ENCODE measurements at regions not wholly inside any gene's neighbourhood (a gene's known extent, or its start where the extent isn't known, plus 50 kb on each side); places are given as distances from the start of the nearest gene placed in this dataset.

DNA sequence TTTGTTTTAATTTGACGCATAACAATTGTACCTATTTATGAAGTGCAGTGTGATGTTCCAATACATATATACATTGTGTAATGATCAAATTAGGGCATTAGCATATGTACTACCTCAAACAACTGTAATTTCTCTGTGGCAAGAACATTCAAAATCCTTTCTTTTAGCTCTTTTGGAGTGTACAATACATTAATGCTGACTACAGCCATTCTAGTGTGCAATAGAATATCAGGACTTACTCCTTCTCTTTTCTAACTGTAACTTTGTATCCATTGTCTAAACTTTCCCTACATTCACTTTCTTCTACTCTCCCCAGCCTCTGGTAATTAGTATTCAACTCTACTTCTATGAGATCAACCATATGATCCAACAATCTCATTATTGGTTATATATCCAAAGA lies 1177.4 kb downstream of the KCNT2 start:
- H3K4me3 ChIP-seq (ENCODE audit: low read depth, low read length, poor library complexity, severe bottlenecking) = no peak overlapping the region
- no peaks in the 10 kb centered on the region for H3K9me3 ChIP-seq (ENCODE audit: low read length)
- no peak overlapping the region for H3K4me2 ChIP-seq (ENCODE audit: low read length)
- H3K9me2 ChIP-seq (ENCODE audit: low read depth, low read length) = no peaks in the 10 kb centered on the region
- H3F3A ChIP-seq (ENCODE audit: insufficient read depth, low read length) = no peaks in the 10 kb centered on the region
- no peaks in the 10 kb centered on the region for H3K27me3 ChIP-seq (ENCODE audit: insufficient read depth, low read length)
- no peak overlapping the region for H3K9ac ChIP-seq (ENCODE audit: low read length)
- no peaks in the 10 kb centered on the region for H3K79me2 ChIP-seq (ENCODE audit: insufficient read depth, low read length)
- no peaks in the 10 kb centered on the region for H4K20me1 ChIP-seq (ENCODE audit: insufficient read depth, low read length)
- H3K4me1 ChIP-seq (ENCODE audit: insufficient read depth, low read length, severe bottlenecking) = peaks cover 2% of the 10 kb centered on the region
- no peak overlapping the region for H2AFZ ChIP-seq (ENCODE audit: low read length)
- H3K36me3 ChIP-seq (ENCODE audit: insufficient read depth, low read length) = no peaks in the 10 kb centered on the region
- no peak overlapping the region for H3K27ac ChIP-seq (ENCODE audit: low read depth, low read length, poor library complexity, severe bottlenecking)
- TF ChIP-seq, protein P1, sequence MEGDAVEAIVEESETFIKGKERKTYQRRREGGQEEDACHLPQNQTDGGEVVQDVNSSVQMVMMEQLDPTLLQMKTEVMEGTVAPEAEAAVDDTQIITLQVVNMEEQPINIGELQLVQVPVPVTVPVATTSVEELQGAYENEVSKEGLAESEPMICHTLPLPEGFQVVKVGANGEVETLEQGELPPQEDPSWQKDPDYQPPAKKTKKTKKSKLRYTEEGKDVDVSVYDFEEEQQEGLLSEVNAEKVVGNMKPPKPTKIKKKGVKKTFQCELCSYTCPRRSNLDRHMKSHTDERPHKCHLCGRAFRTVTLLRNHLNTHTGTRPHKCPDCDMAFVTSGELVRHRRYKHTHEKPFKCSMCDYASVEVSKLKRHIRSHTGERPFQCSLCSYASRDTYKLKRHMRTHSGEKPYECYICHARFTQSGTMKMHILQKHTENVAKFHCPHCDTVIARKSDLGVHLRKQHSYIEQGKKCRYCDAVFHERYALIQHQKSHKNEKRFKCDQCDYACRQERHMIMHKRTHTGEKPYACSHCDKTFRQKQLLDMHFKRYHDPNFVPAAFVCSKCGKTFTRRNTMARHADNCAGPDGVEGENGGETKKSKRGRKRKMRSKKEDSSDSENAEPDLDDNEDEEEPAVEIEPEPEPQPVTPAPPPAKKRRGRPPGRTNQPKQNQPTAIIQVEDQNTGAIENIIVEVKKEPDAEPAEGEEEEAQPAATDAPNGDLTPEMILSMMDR (IDR thresholded peaks at IDR 0.05; ENCODE audit: low read length) = no peak
- TF ChIP-seq EZH2 (IDR thresholded peaks at IDR 0.05; ENCODE audit: borderline replicate concordance, low read length) = no peak

DNA sequence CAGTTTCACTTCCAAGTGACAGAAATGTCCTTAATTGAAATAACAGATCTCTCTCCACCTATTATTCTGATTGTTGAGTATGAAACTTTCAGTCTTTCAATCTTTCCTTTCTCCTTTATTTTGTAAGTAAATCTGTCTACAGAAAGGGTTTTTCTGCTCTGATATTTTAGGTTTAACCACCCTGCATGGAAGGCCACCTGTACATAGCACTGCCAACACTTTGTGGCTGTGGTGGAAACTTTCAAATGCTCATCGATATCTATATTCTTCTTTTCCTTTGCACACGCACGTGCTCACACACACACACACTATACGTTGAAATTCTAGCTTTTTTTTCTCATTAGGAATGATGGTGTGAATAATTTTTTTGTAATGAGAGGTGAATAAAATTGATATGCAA lies 1179.3 kb downstream of the KCNT2 start:
- H3K9me2 ChIP-seq (ENCODE audit: low read depth, low read length) = no peaks in the 10 kb centered on the region
- H3K9ac ChIP-seq (ENCODE audit: low read length) = no peak overlapping the region
- H3K4me2 ChIP-seq (ENCODE audit: low read length) = no peak overlapping the region
- no peak overlapping the region for H3K4me3 ChIP-seq (ENCODE audit: low read depth, low read length, poor library complexity, severe bottlenecking)
- H3K9me3 ChIP-seq (ENCODE audit: low read length) = no peaks in the 10 kb centered on the region
- no peaks in the 10 kb centered on the region for H3F3A ChIP-seq (ENCODE audit: insufficient read depth, low read length)
- H3K4me1 ChIP-seq (ENCODE audit: insufficient read depth, low read length, severe bottlenecking) = peaks cover 2% of the 10 kb centered on the region
- no peak overlapping the region for H2AFZ ChIP-seq (ENCODE audit: low read length)
- no peaks in the 10 kb centered on the region for H3K79me2 ChIP-seq (ENCODE audit: insufficient read depth, low read length)
- H3K36me3 ChIP-seq (ENCODE audit: insufficient read depth, low read length) = no peaks in the 10 kb centered on the region
- no peaks in the 10 kb centered on the region for H3K27me3 ChIP-seq (ENCODE audit: insufficient read depth, low read length)
- TF ChIP-seq EZH2 (IDR thresholded peaks at IDR 0.05; ENCODE audit: borderline replicate concordance, low read length) = no peak
- TF ChIP-seq, protein P1 (IDR thresholded peaks at IDR 0.05; ENCODE audit: low read length) = no peak
- H3K27ac ChIP-seq (ENCODE audit: low read depth, low read length, poor library complexity, severe bottlenecking) = no peak overlapping the region
- no peaks in the 10 kb centered on the region for H4K20me1 ChIP-seq (ENCODE audit: insufficient read depth, low read length)

DNA sequence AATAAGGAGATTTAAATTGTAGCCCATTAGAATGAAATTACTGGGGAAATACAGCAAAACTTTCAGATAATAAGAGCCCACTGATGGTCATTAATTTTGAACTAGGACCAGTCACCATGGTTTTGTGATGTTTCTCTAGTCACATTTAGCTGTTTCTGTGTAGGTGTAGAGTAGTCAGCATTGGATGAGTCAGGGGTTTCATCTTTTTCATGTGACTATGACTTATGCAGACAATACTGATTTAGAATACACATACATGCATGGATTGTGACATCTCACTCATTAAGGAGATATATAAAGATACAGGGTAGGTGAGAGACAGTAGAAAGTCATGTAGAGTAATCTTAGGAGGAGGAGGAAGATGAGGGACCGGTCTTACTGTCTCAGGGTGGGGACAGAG lies 1192.7 kb downstream of the KCNT2 start:
- Histone ChIP-seq H3K9me3 (ENCODE audit: low read length) (no peaks in the 10 kb centered on the region), H3F3A (ENCODE audit: insufficient read depth, low read length) (no peaks in the 10 kb centered on the region), H3K79me2 (ENCODE audit: insufficient read depth, low read length) (no peaks in the 10 kb centered on the region), H2AFZ (ENCODE audit: low read length) (no peak overlapping the region), H3K27ac (ENCODE audit: low read depth, low read length, poor library complexity, severe bottlenecking) (no peak overlapping the region), H4K20me1 (ENCODE audit: insufficient read depth, low read length) (no peaks in the 10 kb centered on the region), H3K4me1 (ENCODE audit: insufficient read depth, low read length, severe bottlenecking) (no peaks in the 10 kb centered on the region), H3K27me3 (ENCODE audit: insufficient read depth, low read length) (no peaks in the 10 kb centered on the region), H3K36me3 (ENCODE audit: insufficient read depth, low read length) (no peaks in the 10 kb centered on the region), H3K9ac (ENCODE audit: low read length) (no peak overlapping the region), H3K4me3 (ENCODE audit: low read depth, low read length, poor library complexity, severe bottlenecking) (no peak overlapping the region), H3K9me2 (ENCODE audit: low read depth, low read length) (no peaks in the 10 kb centered on the region), H3K4me2 (ENCODE audit: low read length) (no peak overlapping the region)
- TF ChIP-seq, protein P1 (IDR thresholded peaks at IDR 0.05; ENCODE audit: low read length) = no peak
- no peak for TF ChIP-seq EZH2 (IDR thresholded peaks at IDR 0.05; ENCODE audit: borderline replicate concordance, low read length)
